Transverse colon (tissue), 4 donors: ENCODE measurements at regions not wholly inside any gene's neighbourhood (a gene's known extent, or its start where the extent isn't known, plus 50 kb on each side); places are given as distances from the start of the nearest gene placed in this dataset.

Source experiments
- POLR2AphosphoS5 ChIP-seq, 3 donors: sonication (generic); formaldehyde crosslinking; IDR thresholded peaks; one replicate each; pipeline ENCODE4 v1.6.1; 2016; ENCODE audit warnings: antibody characterized with exemption in 3 of 3
- TF ChIP-seq, protein P1 (sequence below), 5 experiments: fragments of 200-600 bp in 3 of 5; fragments of 450-650 bp in 2 of 5; sonication (generic) in 3 of 5; IDR thresholded peaks; 1 replicate in 2 of 5; 2 replicates in 3 of 5; pipeline ENCODE4 v1.5.1; 2016 to 2017; ENCODE audit warnings: antibody characterized with exemption in 5 of 5, inconsistent platforms in 3 of 5, mild to moderate bottlenecking in 2 of 5, moderate library complexity in 1 of 5

GRCh38 chr2:136253288-136254004 lies 135.5 kb upstream of the CXCR4 start:
- TF ChIP-seq, protein P1, sequence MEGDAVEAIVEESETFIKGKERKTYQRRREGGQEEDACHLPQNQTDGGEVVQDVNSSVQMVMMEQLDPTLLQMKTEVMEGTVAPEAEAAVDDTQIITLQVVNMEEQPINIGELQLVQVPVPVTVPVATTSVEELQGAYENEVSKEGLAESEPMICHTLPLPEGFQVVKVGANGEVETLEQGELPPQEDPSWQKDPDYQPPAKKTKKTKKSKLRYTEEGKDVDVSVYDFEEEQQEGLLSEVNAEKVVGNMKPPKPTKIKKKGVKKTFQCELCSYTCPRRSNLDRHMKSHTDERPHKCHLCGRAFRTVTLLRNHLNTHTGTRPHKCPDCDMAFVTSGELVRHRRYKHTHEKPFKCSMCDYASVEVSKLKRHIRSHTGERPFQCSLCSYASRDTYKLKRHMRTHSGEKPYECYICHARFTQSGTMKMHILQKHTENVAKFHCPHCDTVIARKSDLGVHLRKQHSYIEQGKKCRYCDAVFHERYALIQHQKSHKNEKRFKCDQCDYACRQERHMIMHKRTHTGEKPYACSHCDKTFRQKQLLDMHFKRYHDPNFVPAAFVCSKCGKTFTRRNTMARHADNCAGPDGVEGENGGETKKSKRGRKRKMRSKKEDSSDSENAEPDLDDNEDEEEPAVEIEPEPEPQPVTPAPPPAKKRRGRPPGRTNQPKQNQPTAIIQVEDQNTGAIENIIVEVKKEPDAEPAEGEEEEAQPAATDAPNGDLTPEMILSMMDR (IDR thresholded peaks at IDR 0.05), result no peak
- no peak for TF ChIP-seq POLR2AphosphoS5 (IDR thresholded peaks at IDR 0.05)
